ENCODE measurements at regions not wholly inside any gene's neighbourhood (a gene's known extent, or its start where the extent isn't known, plus 50 kb on each side); places are given as distances from the start of the nearest gene placed in this dataset.

DNA sequence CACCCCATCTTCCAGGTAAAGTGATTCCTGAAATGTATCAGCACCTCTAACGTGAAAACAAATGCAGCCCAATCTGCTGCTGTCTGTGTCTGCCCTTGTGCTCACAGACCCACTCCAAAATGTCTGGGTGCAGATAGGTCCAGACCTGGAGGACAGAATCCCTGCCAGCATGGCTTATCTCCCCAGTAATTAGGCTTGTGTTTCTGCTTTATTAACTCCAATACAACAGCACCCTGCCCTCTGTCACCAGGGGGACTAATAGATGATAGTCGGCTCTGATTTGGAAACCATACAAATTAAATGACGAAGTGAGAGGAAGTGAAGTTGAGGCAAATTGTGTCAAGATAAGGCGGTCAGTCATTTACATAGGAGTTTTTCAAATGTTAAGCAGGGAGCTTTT, 608.3 kb upstream of the SALL1 start:
- DNase-seq (ENCODE audit: low read depth): no peak
- in situ Hi-C loops (cut with HindIII; ENCODE audit: low pct_unique_long_range_greater_than_20kb, low sequenced_read_pairs): no loop called here

DNA sequence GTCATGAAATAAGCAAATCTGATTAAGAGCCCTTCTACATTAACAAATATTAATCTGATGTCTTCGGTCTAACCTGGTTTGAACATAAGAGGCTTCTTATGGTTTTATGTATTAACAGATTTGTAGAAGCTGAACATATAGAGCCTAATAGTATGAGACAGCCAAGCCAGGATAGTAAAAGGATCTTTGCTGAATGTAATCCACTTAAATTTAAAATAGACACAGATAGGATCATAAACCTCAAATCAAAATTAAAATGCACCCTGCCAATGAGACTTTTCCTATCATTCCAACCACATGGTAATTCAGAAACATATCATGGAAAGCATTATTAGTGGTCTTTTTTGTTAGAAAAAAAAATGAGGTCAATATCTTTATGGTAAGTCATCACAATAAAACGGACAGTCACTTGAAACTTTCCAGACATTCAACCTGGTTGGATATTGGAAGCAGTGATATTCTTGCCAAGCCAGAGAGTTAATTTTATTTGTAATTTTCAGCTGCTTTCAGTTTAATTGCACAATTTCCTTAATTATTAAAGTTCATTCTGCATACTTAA, 606.9 kb upstream of the SALL1 start:
- in situ Hi-C loops (cut with HindIII; ENCODE audit: low pct_unique_long_range_greater_than_20kb, low sequenced_read_pairs): no loop called here
- no peak for DNase-seq (ENCODE audit: low read depth)

- no peak for DNase-seq (ENCODE audit: low read depth)
- in situ Hi-C loops (cut with HindIII; ENCODE audit: low pct_unique_long_range_greater_than_20kb, low sequenced_read_pairs): no loop called here
These were observed 606.4 kb upstream of the SALL1 start for GRCh38 chr16:51757505-51757904.

DNA sequence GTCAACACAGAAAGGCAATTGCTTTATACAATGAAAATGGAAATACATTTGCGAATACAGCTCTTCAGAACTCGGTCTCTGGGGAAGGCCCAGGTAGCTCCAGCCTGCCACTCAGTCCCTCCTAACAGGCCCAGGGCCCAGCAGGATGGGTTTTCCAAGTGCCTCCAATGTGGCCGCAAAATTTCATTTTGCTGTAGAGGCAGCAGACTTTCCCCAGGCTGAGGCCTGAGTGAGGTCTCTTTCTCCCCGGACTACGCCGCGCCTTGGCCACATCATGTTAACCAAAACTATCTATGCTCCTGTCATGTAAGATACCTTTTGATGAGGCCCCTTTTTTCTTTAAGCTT, 606.0 kb upstream of the SALL1 start:
- in situ Hi-C loops (cut with HindIII; ENCODE audit: low pct_unique_long_range_greater_than_20kb, low sequenced_read_pairs): no loop called here
- no peak for DNase-seq (ENCODE audit: low read depth)

DNA sequence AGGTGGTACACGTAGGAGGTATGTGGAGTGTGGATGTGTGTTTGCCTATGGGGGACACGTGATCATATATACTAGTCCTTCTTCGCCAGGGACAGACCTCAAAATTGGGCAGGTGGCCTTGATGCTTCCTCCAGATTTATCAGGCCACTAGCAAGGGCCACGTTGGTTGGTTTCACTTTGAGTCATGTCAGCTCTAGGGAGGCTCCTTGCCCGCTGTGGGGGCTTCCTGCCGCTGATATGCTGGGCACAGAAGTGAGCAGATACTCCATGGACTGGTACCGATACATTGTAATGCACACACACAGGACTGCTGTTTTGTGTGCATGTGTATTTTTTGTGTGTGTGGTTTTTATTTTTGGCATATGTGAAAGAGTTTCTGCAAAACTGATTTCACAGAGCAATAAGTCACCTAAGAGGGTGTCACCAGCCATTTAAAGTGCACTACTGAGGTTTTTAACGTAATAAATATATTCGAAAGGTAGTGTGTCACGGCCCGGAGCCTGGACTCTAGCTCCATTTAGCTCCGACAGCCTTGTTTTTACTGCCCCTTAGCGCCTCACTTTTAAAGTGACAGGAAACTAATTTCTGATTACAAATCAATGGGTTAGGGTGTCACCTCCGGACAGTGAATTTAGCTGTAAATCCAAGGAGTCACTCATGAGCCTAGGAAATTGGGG, 605.5 kb upstream of the SALL1 start:
- in situ Hi-C loops (cut with HindIII; ENCODE audit: low pct_unique_long_range_greater_than_20kb, low sequenced_read_pairs): no loop called here
- no peak for DNase-seq (ENCODE audit: low read depth)

DNA sequence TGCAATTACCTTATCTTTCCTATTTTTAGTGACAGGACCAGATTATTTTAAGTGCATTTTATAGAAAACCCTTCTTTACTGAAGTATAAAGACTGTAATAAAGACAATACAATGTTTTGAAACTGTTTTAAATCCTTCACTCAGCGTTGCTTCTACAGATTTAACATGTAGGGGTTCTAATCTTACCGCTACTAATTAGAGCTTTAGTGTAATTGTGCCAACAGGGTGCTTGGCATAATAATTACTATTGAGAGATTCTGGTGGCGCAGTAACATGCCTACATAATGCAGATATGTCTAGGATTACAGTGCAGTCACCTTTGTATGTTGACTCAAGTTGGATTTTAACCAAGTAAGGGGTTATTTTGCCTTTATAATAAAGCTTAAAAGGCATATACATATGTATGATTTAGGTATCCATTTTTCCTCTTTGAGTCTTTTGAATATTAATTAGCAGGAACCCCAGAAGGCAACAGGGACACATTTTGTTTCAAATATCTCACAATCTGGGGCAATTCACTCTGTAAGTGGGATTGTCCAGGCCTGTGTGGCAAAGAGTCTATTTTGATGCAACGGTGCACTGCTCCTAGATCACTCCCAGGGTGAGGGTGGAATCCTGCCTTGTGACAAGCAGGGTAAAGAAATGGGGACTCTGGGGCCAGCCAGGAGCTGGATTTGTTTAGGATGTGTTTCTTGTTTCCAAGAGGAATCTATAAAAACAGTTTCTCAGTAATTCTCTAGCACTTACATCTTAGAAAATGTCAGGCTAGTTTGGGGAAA, 604.7 kb upstream of the SALL1 start:
- no peak for DNase-seq (ENCODE audit: low read depth)
- in situ Hi-C loops (cut with HindIII; ENCODE audit: low pct_unique_long_range_greater_than_20kb, low sequenced_read_pairs): no loop called here

DNA sequence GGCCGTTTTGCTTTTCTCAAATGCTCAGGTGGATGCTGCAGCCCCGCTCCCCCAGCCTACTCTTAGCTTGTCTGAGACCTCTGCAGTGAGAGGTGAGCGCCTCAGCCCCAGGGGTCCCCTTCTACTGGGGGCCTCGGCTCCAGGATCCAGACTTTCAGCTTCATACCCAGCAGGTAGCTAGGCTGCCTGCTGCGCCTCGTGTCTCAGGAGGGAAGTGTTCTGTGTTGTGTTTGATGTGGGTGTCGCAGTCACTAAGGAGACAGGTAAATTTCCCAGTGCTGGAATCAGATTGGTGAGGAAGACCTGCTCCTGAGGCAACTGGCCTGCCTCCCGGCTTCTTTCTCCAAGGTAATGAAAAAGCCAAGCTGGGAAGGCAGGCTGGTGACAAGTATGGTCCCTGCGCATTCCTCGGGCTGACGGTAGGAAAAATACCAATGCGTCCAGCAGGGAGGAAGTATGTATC, 604.0 kb upstream of the SALL1 start:
- DNase-seq (ENCODE audit: low read depth): no peak
- in situ Hi-C loops (cut with HindIII; ENCODE audit: low pct_unique_long_range_greater_than_20kb, low sequenced_read_pairs): no loop called here

GRCh38 chr16:51753467-51754127, 602.5 kb upstream of the SALL1 start:
- DNase-seq (ENCODE audit: low read depth): no peak
- in situ Hi-C loops (cut with HindIII; ENCODE audit: low pct_unique_long_range_greater_than_20kb, low sequenced_read_pairs): no loop called here

- in situ Hi-C loops (cut with HindIII; ENCODE audit: low pct_unique_long_range_greater_than_20kb, low sequenced_read_pairs): no loop called here
- no peak for DNase-seq (ENCODE audit: low read depth)
These were observed 601.4 kb upstream of the SALL1 start for GRCh38 chr16:51752438-51752995.

DNA sequence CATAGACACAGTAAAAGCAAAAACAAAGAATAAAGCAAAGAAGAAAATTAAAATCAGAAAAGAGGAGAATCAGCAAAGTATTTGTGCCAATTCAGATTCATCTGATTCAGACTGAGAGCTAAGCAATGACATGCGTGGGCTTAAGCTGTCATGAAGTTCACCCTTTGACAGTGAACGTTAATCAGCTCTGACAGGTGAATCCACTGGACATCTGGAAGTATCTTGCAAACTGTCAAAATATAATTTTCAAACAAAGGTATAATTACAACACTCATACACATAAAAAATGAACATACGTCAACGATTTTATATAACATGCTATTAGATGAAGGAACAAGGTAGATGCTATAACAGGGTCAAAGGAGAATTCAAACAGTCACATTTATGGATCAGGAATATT, 596.3 kb upstream of the SALL1 start:
- DNase-seq (ENCODE audit: low read depth): no peak
- in situ Hi-C loops (cut with HindIII; ENCODE audit: low pct_unique_long_range_greater_than_20kb, low sequenced_read_pairs): no loop called here

DNA sequence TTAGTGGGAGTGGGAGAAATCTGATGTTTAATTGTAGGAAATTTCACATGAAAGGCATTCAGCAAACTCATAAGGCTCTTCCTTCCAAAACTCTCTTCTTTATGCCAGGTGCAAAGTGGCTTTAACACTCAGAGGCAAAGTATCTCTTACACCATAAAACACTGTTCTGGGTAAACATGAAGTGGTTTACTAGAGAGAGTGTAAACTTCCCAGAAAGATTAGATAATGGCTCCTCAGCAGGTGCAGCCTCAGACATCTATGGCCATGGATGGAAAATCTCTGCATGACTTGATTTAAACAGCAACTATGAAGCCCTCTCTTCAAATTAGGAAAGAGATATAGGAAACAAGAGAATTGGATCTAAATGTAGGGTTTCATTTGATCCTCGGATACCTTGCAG, 583.1 kb upstream of the SALL1 start:
- in situ Hi-C loops (cut with HindIII; ENCODE audit: low pct_unique_long_range_greater_than_20kb, low sequenced_read_pairs): no loop called here

GRCh38 chr16:51733181-51733580, 582.1 kb upstream of the SALL1 start:
- in situ Hi-C loops (cut with HindIII; ENCODE audit: low pct_unique_long_range_greater_than_20kb, low sequenced_read_pairs): no loop called here
- no peak for DNase-seq (ENCODE audit: low read depth)

More for the DNA sequence above, 583.1 kb upstream of the SALL1 start:
- DNase-seq (ENCODE audit: low read depth): no peak

DNA sequence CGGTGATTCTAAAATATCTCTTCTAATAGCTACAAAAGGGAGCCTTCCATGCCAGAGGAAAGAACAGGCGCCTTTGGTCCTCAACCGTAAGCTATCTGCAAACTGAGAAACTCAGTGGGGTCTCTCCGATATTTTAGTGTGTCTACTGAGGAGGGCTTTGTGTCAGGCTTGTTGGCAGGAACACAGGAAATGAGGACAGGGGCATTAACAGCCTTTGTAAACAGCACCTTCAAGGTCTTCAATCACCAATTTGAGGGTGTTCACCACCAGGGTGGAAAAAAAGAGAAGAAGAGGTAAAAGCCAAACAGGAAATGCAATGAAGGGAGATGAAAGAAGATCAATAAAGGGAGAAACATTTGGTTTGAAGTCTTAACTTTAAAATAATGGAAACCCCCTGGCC, 580.1 kb upstream of the SALL1 start:
- in situ Hi-C loops (cut with HindIII; ENCODE audit: low pct_unique_long_range_greater_than_20kb, low sequenced_read_pairs): no loop called here

DNA sequence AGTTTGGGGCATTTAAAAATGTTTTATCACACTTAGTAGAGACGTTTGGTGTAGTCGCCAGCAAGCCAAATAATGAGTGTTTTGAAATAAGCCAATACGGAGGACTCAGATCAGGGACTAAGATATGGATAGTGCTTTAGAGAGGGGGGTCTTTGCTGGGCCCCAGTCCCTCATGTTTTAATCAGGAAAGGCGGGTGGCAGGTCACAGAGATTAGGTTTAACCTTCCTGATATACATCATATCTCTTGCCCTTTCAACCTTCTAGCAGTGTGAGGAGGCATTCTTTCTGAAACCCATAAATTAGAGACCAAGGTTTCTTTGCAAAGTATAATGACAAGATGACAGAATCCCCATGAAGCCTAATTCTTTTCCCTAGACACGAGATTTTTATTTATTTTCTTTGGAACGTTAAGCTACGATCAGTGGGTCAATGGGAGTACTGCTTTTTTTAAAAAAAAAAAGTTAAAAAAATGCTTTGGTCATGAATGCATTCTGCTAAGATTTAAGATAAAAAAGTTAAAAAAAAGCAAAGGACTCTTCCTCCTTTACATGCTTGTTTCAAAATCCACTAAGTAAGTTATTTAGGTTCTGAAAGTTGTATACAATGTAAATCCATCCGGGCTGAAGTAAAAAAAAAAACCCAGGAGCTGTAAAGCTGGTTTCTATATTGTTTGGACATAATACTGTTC, 572.1 kb upstream of the SALL1 start:
- in situ Hi-C loops (cut with HindIII; ENCODE audit: low pct_unique_long_range_greater_than_20kb, low sequenced_read_pairs): no loop called here
- DNase-seq (ENCODE audit: low read depth): no peak

More for the DNA sequence above, 580.1 kb upstream of the SALL1 start:
- no peak for DNase-seq (ENCODE audit: low read depth)

GRCh38 chr16:51722467-51722866, 571.4 kb upstream of the SALL1 start:
- in situ Hi-C loops (cut with HindIII; ENCODE audit: low pct_unique_long_range_greater_than_20kb, low sequenced_read_pairs): no loop called here
- no peak for DNase-seq (ENCODE audit: low read depth)

DNA sequence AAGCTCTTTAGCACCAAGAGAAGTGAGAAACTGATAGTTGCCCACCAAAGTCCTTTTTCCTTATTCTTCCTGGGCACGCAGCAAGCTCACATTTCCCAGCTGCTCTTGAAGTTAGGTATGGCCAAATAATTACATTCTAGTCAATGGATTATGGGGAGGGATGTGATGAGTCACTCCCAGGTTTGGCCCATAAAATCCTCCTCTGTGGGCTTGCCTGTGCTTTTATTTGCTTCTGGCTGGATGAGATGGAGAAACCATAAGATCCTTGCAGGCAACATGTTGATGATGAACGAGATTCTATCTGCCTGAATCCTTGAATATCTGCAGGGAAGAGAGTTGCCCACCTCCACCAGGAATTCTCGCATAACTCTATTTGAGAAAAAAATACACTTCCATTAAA, 568.3 kb upstream of the SALL1 start:
- in situ Hi-C loops (cut with HindIII; ENCODE audit: low pct_unique_long_range_greater_than_20kb, low sequenced_read_pairs): no loop called here
- DNase-seq (ENCODE audit: low read depth): no peak

- in situ Hi-C loops (cut with HindIII; ENCODE audit: low pct_unique_long_range_greater_than_20kb, low sequenced_read_pairs): no loop called here
- no peak for DNase-seq (ENCODE audit: low read depth)
These were observed 565.1 kb upstream of the SALL1 start for GRCh38 chr16:51716195-51716594.

DNA sequence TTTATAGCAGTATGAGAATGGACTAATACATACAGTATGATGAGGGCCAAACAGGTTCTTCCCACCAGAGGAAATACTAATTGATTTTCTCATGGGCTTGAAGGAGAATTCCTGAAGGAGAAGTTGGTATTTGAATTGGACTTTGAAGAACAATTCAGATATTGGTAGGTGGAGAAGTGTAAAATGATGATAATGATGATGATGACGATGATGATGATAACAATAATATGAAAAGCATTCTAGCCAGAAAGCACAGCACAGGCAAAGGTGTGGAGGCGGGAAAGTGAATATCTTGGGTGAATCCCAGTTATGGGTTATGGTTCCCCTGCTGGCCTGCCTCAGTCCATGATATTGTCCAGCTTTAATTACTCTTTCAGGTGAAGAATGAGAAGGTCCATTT, 562.4 kb upstream of the SALL1 start:
- in situ Hi-C loops (cut with HindIII; ENCODE audit: low pct_unique_long_range_greater_than_20kb, low sequenced_read_pairs): no loop called here
- DNase-seq (ENCODE audit: low read depth): no peak
